Mesothelial cell of epicardium (in vitro differentiated cells): ENCODE measurements at regions not wholly inside any gene's neighbourhood (a gene's known extent, or its start where the extent isn't known, plus 50 kb on each side); places are given as distances from the start of the nearest gene placed in this dataset.

Experiments used
- DNase-seq, 2 experiments: peaks; one replicate each; pipeline ENCODE4 v3.0.0; 2021; ENCODE audit warnings: low spot score in 2 of 2; ENCODE audit not compliant: unreplicated experiment in 2 of 2
- H3K27ac Mint-ChIP-seq: 2 replicates; pipeline ENCODE4 v1.8.0; 2021; ENCODE audit warnings: mixed read lengths
- H3K27me3 Mint-ChIP-seq: 2 replicates; pipeline ENCODE4 v1.8.0; 2021; ENCODE audit warnings: low read depth, mixed read lengths
- H3K36me3 Mint-ChIP-seq: 2 replicates; pipeline ENCODE4 v1.8.0; 2021; ENCODE audit warnings: mixed read lengths
- H3K4me1 Mint-ChIP-seq: 2 replicates; pipeline ENCODE4 v1.8.0; 2021; ENCODE audit warnings: mixed read lengths
- H3K4me3 Mint-ChIP-seq: 2 replicates; pipeline ENCODE4 v1.8.0; 2021; ENCODE audit warnings: mild to moderate bottlenecking, moderate library complexity, mixed read lengths
- H3K9me3 Mint-ChIP-seq: 2 replicates; pipeline ENCODE4 v1.8.0; 2021; ENCODE audit warnings: mixed read lengths
- TF ChIP-seq, protein P1 (sequence below): fragments of 200-600 bp; sonication (generic); IDR thresholded peaks from one replicate; pipeline ENCODE4 v1.5.0; 2021; ENCODE audit warnings: antibody characterized with exemption; ENCODE audit not compliant: unreplicated experiment

DNA sequence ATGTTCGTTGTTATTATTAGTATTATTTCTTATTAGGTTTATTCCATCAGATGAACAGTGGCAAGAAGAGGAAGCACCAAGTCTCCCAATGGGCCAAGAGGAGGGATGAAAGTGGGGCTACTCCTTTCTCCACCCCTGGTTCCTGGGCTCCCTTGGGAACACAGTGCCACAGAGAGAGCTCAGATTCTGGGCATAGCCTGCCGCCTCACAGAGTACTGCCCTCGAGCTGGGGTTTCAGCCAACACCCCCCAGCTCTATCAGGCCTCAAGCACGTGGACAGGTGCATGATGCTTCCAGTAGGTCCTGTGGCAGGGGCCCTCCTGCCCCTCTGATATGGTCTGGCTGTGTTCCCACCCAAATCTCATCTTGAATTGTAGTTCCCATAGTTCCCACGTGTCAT, 103.6 kb upstream of the RNF32 start:
- DNase-seq: no peak
- no peaks in the 10 kb centered on the region for H3K36me3 Mint-ChIP-seq
- H3K4me1 Mint-ChIP-seq: no peaks in the 10 kb centered on the region
- H3K4me3 Mint-ChIP-seq: no peak overlapping the region
- no peaks in the 10 kb centered on the region for H3K9me3 Mint-ChIP-seq
- no peak overlapping the region for H3K27ac Mint-ChIP-seq
- TF ChIP-seq, protein P1, sequence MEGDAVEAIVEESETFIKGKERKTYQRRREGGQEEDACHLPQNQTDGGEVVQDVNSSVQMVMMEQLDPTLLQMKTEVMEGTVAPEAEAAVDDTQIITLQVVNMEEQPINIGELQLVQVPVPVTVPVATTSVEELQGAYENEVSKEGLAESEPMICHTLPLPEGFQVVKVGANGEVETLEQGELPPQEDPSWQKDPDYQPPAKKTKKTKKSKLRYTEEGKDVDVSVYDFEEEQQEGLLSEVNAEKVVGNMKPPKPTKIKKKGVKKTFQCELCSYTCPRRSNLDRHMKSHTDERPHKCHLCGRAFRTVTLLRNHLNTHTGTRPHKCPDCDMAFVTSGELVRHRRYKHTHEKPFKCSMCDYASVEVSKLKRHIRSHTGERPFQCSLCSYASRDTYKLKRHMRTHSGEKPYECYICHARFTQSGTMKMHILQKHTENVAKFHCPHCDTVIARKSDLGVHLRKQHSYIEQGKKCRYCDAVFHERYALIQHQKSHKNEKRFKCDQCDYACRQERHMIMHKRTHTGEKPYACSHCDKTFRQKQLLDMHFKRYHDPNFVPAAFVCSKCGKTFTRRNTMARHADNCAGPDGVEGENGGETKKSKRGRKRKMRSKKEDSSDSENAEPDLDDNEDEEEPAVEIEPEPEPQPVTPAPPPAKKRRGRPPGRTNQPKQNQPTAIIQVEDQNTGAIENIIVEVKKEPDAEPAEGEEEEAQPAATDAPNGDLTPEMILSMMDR: no peak
- H3K27me3 Mint-ChIP-seq: peaks cover 47% of the 10 kb centered on the region

DNA sequence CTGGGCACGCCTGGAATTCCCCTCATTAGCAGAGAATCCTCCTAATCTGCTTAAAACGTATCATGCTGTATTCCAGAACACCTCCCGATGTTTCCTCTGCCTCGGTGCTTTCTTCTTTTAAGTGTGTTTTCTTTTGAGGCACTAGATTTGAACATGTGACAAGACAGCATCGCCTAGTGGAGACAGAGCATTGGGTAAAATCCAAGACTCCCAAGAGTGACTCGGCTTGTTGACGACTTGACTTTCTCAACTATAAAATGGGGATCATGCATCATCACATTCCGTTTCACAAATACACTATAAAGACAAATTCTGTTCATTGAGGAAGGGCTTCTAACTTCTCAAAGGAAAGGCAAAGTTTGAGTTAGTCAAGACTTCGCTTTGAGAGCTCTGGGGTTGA, 105.6 kb upstream of the RNF32 start:
- no peaks in the 10 kb centered on the region for H3K9me3 Mint-ChIP-seq
- H3K27ac Mint-ChIP-seq: no peak overlapping the region
- no peaks in the 10 kb centered on the region for H3K36me3 Mint-ChIP-seq
- DNase-seq: no peak
- no peaks in the 10 kb centered on the region for H3K4me1 Mint-ChIP-seq
- H3K27me3 Mint-ChIP-seq: peaks cover 33% of the 10 kb centered on the region
- TF ChIP-seq, protein P1: no peak
- no peak overlapping the region for H3K4me3 Mint-ChIP-seq

DNA sequence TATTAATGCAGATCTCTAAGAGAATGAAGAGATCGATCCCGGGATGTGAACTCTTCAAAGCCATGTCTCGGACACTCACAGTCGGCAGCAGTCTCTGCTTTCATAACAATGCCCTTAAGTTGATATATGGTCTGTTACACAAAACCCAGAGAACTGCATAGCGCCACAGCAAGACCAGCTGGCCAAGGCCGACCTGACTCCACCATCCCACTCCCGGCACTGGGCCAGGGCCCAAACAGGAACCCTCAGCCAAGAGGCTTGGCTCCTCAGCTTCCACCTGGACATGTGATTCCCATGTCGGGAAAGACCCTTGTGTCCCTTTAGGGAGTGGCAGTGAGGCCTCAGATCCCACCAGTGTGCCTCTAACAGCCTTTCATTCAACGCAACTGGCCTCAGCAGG, 106.6 kb upstream of the RNF32 start:
- no peak overlapping the region for H3K27ac Mint-ChIP-seq
- no peak for DNase-seq
- no peaks in the 10 kb centered on the region for H3K9me3 Mint-ChIP-seq
- H3K4me1 Mint-ChIP-seq: no peaks in the 10 kb centered on the region
- peaks cover 27% of the 10 kb centered on the region for H3K27me3 Mint-ChIP-seq
- no peaks in the 10 kb centered on the region for H3K36me3 Mint-ChIP-seq
- TF ChIP-seq, protein P1: no peak
- no peak overlapping the region for H3K4me3 Mint-ChIP-seq

DNA sequence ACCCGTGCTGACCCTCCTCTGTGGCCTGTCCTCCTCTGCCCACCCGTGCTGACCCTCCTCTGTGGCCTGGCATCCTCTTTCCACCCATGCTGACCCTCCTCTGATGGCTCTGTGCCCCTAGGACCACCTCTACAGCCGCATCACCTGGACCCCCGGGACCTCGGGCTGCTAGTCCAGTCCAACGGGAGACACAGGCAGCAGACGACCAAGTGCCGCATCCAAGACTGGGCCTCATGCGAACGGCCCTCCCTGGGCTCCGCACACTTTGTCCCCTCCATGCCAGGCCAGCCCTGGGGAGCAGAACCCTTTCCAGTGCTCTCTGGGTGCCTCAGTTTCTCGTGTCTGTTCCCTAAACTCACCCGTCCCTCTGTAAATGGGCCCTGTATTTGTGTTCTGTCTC, 107.2 kb upstream of the RNF32 start:
- Mint-ChIP-seq H3K27me3 (peaks cover 26% of the 10 kb centered on the region), H3K36me3 (no peaks in the 10 kb centered on the region), H3K4me1 (no peaks in the 10 kb centered on the region), H3K9me3 (no peaks in the 10 kb centered on the region), H3K27ac (no peak overlapping the region), H3K4me3 (no peak overlapping the region)
- no peak for DNase-seq
- TF ChIP-seq, protein P1: no peak

DNA sequence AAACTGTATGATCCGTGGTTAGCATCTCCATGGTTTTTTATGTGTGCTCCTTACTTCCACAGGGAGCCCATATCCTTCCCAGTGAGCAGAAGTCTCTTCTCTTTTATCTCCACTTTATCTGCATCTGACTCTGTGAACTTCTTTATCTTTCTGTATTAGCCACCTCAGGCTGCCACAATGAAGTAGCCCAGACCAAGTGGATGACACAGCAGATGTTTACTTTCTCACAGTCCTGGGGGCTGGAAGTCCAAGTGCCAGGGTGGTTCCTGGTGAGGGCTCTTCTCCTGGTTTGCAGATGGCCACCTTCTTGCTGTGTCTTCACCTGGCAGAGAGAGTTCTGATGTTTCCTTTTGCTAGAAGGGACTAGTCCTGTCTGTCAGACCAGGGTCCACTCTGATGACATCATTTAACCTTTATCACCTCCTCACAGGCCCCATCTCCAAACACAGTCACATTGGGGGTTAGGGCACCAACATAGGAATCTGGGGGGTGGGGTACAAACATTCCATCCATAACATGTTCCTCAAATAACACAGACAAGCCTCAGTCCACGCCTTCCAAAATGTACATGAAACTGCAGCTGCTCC, 108.5 kb upstream of the RNF32 start:
- Mint-ChIP-seq H3K36me3 (no peaks in the 10 kb centered on the region), H3K27me3 (peaks cover 19% of the 10 kb centered on the region), H3K9me3 (no peaks in the 10 kb centered on the region), H3K4me1 (no peaks in the 10 kb centered on the region), H3K27ac (no peak overlapping the region), H3K4me3 (no peak overlapping the region)
- DNase-seq: no peak
- TF ChIP-seq, protein P1: no peak

DNA sequence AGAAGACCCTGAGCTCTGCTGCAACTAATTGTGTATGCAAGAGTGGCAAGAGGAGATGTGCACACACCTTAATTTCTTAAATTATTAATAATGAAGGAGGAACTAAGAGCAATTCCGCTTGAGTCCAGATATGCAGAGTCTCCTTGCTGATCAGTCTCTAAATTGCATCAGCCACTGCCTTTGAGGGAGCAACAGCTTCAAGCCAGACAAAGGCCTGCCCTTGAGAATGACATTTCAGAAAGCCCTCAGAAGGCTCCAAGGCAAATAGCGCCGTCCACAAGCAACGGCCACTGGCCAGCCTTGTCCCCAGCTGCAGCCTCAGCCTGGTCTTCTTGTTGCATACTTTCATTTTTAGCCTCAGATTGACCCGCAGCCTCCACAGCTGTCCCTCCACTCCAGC, 110.6 kb upstream of the RNF32 start:
- Mint-ChIP-seq H3K4me1 (no peaks in the 10 kb centered on the region), H3K9me3 (no peaks in the 10 kb centered on the region), H3K36me3 (no peaks in the 10 kb centered on the region), H3K27me3 (peaks cover 10% of the 10 kb centered on the region), H3K27ac (no peak overlapping the region), H3K4me3 (no peak overlapping the region)
- no peak for DNase-seq
- TF ChIP-seq, protein P1: no peak
